H9 (cell line): ENCODE measurements at regions not wholly inside any gene's neighbourhood (a gene's known extent, or its start where the extent isn't known, plus 50 kb on each side); places are given as distances from the start of the nearest gene placed in this dataset.

Experiments used
- DNase-seq: peaks from one replicate; pipeline ENCODE4 v3.0.0-alpha.2; 2017
- H2AFZ ChIP-seq: one replicate; pipeline ENCODE4 v1.6.1; 2013; ENCODE audit warnings: mild to moderate bottlenecking, low read length, control low read depth, moderate library complexity
- H2AK5ac ChIP-seq: 2 replicates; pipeline ENCODE4 v1.6.1; 2013; ENCODE audit warnings: low read length, control low read depth, mixed read lengths; ENCODE audit not compliant: insufficient read length
- H2BK120ac ChIP-seq: one replicate; pipeline ENCODE4 v1.6.1; 2013; ENCODE audit warnings: low read depth, mild to moderate bottlenecking, low read length, control low read depth, inconsistent platforms; ENCODE audit not compliant: poor library complexity, severe bottlenecking
- H2BK12ac ChIP-seq: 2 replicates; pipeline ENCODE4 v1.6.1; 2013; ENCODE audit warnings: low read length, control low read depth, mixed read lengths, low read depth; ENCODE audit not compliant: insufficient read length
- H2BK15ac ChIP-seq: 2 replicates; pipeline ENCODE4 v1.6.1; 2013; ENCODE audit warnings: low read depth, low read length, control low read depth
- H2BK20ac ChIP-seq: one replicate; pipeline ENCODE4 v1.6.1; 2013; ENCODE audit warnings: low read depth, mild to moderate bottlenecking, low read length, control low read depth, inconsistent platforms; ENCODE audit not compliant: poor library complexity, severe bottlenecking
- H2BK5ac ChIP-seq: 2 replicates; pipeline ENCODE4 v1.6.1; 2013; ENCODE audit warnings: low read length, control low read depth, mixed read lengths; ENCODE audit not compliant: insufficient read length
- H3K14ac ChIP-seq: 2 replicates; pipeline ENCODE4 v1.6.1; 2013; ENCODE audit warnings: low read length, control low read depth; ENCODE audit not compliant: insufficient read depth
- H3K18ac ChIP-seq: 2 replicates; pipeline ENCODE4 v1.6.1; 2013; ENCODE audit warnings: low read depth, mild to moderate bottlenecking, mixed read lengths, low read length, control low read depth; ENCODE audit not compliant: insufficient read length
- H3K23ac ChIP-seq: 2 replicates; pipeline ENCODE4 v1.6.1; 2013; ENCODE audit warnings: low read length, control low read depth, mixed read lengths, low read depth; ENCODE audit not compliant: insufficient read length
- H3K23me2 ChIP-seq: 2 replicates; pipeline ENCODE4 v1.6.1; 2013; ENCODE audit warnings: low read depth, mild to moderate bottlenecking, mixed read lengths, low read length, control low read depth; ENCODE audit not compliant: insufficient read length, poor library complexity, severe bottlenecking
- H3K27ac ChIP-seq: 2 replicates; pipeline ENCODE4 v1.5.1; 2013; ENCODE audit warnings: low read length, control low read depth, mixed read lengths, low read depth; ENCODE audit not compliant: insufficient read length
- H3K27me3 ChIP-seq: 2 replicates; pipeline ENCODE4 v1.6.1; 2013; ENCODE audit warnings: low read length, control low read depth, inconsistent platforms; ENCODE audit not compliant: insufficient read depth
- H3K4ac ChIP-seq: 2 replicates; pipeline ENCODE4 v1.6.1; 2013; ENCODE audit warnings: low read depth, mild to moderate bottlenecking, control low read depth, inconsistent platforms, low read length, moderate library complexity
- H3K4me1 ChIP-seq: 2 replicates; pipeline ENCODE4 v1.6.1; 2013; ENCODE audit warnings: low read length, control low read depth, inconsistent platforms; ENCODE audit not compliant: insufficient read depth
- H3K4me2 ChIP-seq: 2 replicates; pipeline ENCODE4 v1.6.1; 2013; ENCODE audit warnings: low read length, control low read depth, mixed read lengths; ENCODE audit not compliant: insufficient read length, insufficient read depth
- H3K56ac ChIP-seq: 2 replicates; pipeline ENCODE4 v1.6.1; 2013; ENCODE audit warnings: low read depth, mild to moderate bottlenecking, mixed read lengths, low read length, control low read depth; ENCODE audit not compliant: insufficient read length
- H3K79me1 ChIP-seq: 2 replicates; pipeline ENCODE4 v1.6.1; 2013; ENCODE audit warnings: low read depth, mild to moderate bottlenecking, moderate library complexity, low read length, control low read depth, inconsistent platforms; ENCODE audit not compliant: insufficient read depth, poor library complexity, severe bottlenecking
- H3K79me2 ChIP-seq: 2 replicates; pipeline ENCODE4 v1.6.1; 2013; ENCODE audit warnings: low read length, control low read depth, inconsistent platforms; ENCODE audit not compliant: insufficient read depth
- H3K9ac ChIP-seq: 2 replicates; pipeline ENCODE4 v1.6.1; 2013; ENCODE audit warnings: low read length, control low read depth, mixed read lengths; ENCODE audit not compliant: insufficient read length; ENCODE audit errors: extremely low read depth
- H3K9me3 ChIP-seq: one replicate; pipeline ENCODE4 v1.6.1; 2013; ENCODE audit warnings: low read depth, low read length, inconsistent platforms; ENCODE audit not compliant: control insufficient read depth
- H3T11ph ChIP-seq: one replicate; pipeline ENCODE4 v1.6.1; 2013; ENCODE audit warnings: mild to moderate bottlenecking, low read length, control low read depth, inconsistent platforms
- H4K20me1 ChIP-seq: one replicate; pipeline ENCODE4 v1.6.1; 2013; ENCODE audit not compliant: control insufficient read depth, insufficient read length, insufficient read depth
- H4K5ac ChIP-seq: 2 replicates; pipeline ENCODE4 v1.6.1; 2013; ENCODE audit warnings: low read depth, mild to moderate bottlenecking, mixed read lengths, low read length, control low read depth; ENCODE audit not compliant: insufficient read length
- H4K8ac ChIP-seq: replicated peaks from 2 replicates; pipeline ENCODE4 v1.6.1; 2013; ENCODE audit warnings: low read length, control low read depth, mixed read lengths, low read depth; ENCODE audit not compliant: insufficient read length
- H4K91ac ChIP-seq: 2 replicates; pipeline ENCODE4 v1.6.1; 2013; ENCODE audit warnings: low read depth, mild to moderate bottlenecking, moderate library complexity, mixed read lengths, low read length, control low read depth; ENCODE audit not compliant: insufficient read length
- H3K27ac Mint-ChIP-seq, 3 experiments: 2 replicates in 2 of 3; 3 replicates in 1 of 3; pipeline ENCODE4 v1.8.0; 2020 to 2021; ENCODE audit warnings: mixed read lengths in 3 of 3, mild to moderate bottlenecking in 1 of 3, moderate library complexity in 1 of 3
- H3K27me3 Mint-ChIP-seq: 2 replicates; pipeline ENCODE4 v1.8.0; 2021; ENCODE audit warnings: low read depth, mild to moderate bottlenecking, moderate library complexity, mixed read lengths
- H3K36me3 Mint-ChIP-seq, 3 experiments: 2 replicates in 2 of 3; 3 replicates in 1 of 3; pipeline ENCODE4 v1.8.0; 2020 to 2021; ENCODE audit warnings: low read depth in 3 of 3, mixed read lengths in 3 of 3; ENCODE audit not compliant: insufficient read depth in 1 of 3
- H3K4me1 Mint-ChIP-seq, 2 experiments: 2 replicates each; pipeline ENCODE4 v1.8.0; 2020; ENCODE audit warnings: mixed read lengths in 2 of 2
- H3K4me3 Mint-ChIP-seq, 2 experiments: 2 replicates in 1 of 2; 3 replicates in 1 of 2; pipeline ENCODE4 v1.8.0; 2020 to 2021; ENCODE audit warnings: mild to moderate bottlenecking in 2 of 2, mixed read lengths in 2 of 2, moderate library complexity in 1 of 2
- H3K9me3 Mint-ChIP-seq, 2 experiments: 2 replicates in 1 of 2; 3 replicates in 1 of 2; pipeline ENCODE4 v1.8.0; 2020; ENCODE audit warnings: mild to moderate bottlenecking in 2 of 2, mixed read lengths in 2 of 2, moderate library complexity in 1 of 2
- WGBS: extraction: QIAGEN DNeasy Blood & Tissue Kit; methylation state at CpG from one replicate; pipeline ENCODE4 v1.1.7; 2013; ENCODE audit warnings: missing lambda C conversion rate, low lambda C conversion rate, mixed read lengths; ENCODE audit not compliant: insufficient read length; ENCODE audit errors: extremely low coverage; 5-methylcytosine and 5-hydroxymethylcytosine counted together
- TF ChIP-seq, protein P1 (sequence below): fragments of 200-600 bp; sonication (generic); conservative IDR thresholded peaks from 3 replicates; pipeline ENCODE4 v1.8.0; 2021; ENCODE audit warnings: antibody characterized with exemption, mild to moderate bottlenecking

DNA sequence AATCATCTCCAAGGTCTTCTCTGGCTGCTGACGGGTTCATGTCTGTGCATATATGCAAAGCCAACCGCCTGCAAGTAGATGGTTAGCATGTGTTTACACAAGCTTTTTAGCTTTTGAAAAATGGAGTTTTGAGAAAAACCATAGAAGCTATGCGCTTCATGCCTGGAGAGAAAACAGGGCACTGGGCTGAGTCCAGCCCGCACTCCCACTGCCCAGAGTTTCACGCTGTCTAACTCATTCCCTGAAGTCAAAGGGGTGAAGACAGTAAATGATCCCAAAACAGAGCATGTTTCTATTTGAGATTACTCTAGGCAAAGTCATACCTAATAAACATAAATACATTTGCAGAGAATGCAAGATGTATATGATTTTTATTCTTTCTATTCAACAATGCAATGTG is 278.8 kb downstream of the IRX2 start:
- H4K5ac ChIP-seq = no peak overlapping the region
- no peaks in the 10 kb centered on the region for H3K79me1 ChIP-seq
- H3K79me2 ChIP-seq = no peaks in the 10 kb centered on the region
- H3K4me2 ChIP-seq = no peak overlapping the region
- TF ChIP-seq, protein P1, sequence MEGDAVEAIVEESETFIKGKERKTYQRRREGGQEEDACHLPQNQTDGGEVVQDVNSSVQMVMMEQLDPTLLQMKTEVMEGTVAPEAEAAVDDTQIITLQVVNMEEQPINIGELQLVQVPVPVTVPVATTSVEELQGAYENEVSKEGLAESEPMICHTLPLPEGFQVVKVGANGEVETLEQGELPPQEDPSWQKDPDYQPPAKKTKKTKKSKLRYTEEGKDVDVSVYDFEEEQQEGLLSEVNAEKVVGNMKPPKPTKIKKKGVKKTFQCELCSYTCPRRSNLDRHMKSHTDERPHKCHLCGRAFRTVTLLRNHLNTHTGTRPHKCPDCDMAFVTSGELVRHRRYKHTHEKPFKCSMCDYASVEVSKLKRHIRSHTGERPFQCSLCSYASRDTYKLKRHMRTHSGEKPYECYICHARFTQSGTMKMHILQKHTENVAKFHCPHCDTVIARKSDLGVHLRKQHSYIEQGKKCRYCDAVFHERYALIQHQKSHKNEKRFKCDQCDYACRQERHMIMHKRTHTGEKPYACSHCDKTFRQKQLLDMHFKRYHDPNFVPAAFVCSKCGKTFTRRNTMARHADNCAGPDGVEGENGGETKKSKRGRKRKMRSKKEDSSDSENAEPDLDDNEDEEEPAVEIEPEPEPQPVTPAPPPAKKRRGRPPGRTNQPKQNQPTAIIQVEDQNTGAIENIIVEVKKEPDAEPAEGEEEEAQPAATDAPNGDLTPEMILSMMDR = no peak
- H2AFZ ChIP-seq = no peak overlapping the region
- Mint-ChIP-seq H3K36me3 (peaks cover 1 to 10% (median 7%) of the 10 kb centered on the region in 3 experiments), H3K27ac (no peak overlapping the region), H3K4me3 (no peak overlapping the region), H3K27me3 (peaks cover 6% of the 10 kb centered on the region), H3K4me1 (peaks cover 5 to 7% of the 10 kb centered on the region in 2 experiments; a peak in 1 of 4 replicates), H3K9me3 (peaks cover 13 to 16% of the 10 kb centered on the region in 2 experiments)
- no peaks in the 10 kb centered on the region for H3K27me3 ChIP-seq
- no peaks in the 10 kb centered on the region for H3K4me1 ChIP-seq
- no peaks in the 10 kb centered on the region for H4K20me1 ChIP-seq
- no peak overlapping the region for H3K18ac ChIP-seq
- no peak overlapping the region for H3K56ac ChIP-seq
- no peak overlapping the region for H4K8ac ChIP-seq
- no peak overlapping the region for H2BK5ac ChIP-seq
- no peaks in the 10 kb centered on the region for H3K23me2 ChIP-seq
- H3T11ph ChIP-seq = no peak overlapping the region
- no peak overlapping the region for H2BK12ac ChIP-seq
- H3K27ac ChIP-seq = no peak overlapping the region
- DNase-seq = no peak
- H3K4ac ChIP-seq = no peak overlapping the region
- no peaks in the 10 kb centered on the region for H3K9me3 ChIP-seq
- no peak overlapping the region for H3K14ac ChIP-seq
- no CpG with 5 or more reads among the region's 5 CpGs for WGBS
- H3K9ac ChIP-seq = no peak overlapping the region
- H3K23ac ChIP-seq = no peak overlapping the region
- H2BK20ac ChIP-seq = no peak overlapping the region
- no peak overlapping the region for H2BK15ac ChIP-seq
- no peak overlapping the region for H2BK120ac ChIP-seq
- H2AK5ac ChIP-seq = no peak overlapping the region
- H4K91ac ChIP-seq = no peak overlapping the region
